ENCODE measurements at regions not wholly inside any gene's neighbourhood (a gene's known extent, or its start where the extent isn't known, plus 50 kb on each side); places are given as distances from the start of the nearest gene placed in this dataset.

DNA sequence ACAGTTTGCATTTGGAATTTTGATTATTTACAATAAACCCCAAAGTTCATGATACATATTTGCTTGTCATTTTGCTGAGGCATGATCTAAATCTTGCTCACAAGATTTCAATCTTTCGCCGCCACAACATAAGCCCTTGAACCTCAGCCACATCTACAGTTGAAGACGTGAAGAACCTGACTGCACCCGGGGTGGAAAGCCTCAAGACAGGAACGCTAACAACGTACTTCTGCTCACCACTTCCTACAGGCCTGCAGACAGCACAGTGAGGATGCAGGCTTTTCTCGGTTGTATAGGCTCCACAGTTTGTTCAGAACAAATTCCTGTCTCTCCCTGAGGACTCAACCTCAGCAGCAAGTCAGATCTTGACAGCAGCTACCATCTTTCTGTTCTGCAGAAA, 393.8 kb upstream of the PRKCQ start (continued):
- TF ChIP-seq ZNF626 (tag by site-specific recombination; IDR thresholded peaks at IDR 0.05) (no peak), ZNF701 (tag by site-specific recombination; IDR thresholded peaks at IDR 0.05) (no peak), ZNF221 (tag by site-specific recombination; IDR thresholded peaks at IDR 0.05; ENCODE audit: borderline replicate concordance) (no peak), ZNF433 (tag by site-specific recombination; IDR thresholded peaks at IDR 0.05; ENCODE audit: low read depth) (no peak), ZNF132 (tag by site-specific recombination; IDR thresholded peaks at IDR 0.05; ENCODE audit: borderline replicate concordance) (no peak)

DNA sequence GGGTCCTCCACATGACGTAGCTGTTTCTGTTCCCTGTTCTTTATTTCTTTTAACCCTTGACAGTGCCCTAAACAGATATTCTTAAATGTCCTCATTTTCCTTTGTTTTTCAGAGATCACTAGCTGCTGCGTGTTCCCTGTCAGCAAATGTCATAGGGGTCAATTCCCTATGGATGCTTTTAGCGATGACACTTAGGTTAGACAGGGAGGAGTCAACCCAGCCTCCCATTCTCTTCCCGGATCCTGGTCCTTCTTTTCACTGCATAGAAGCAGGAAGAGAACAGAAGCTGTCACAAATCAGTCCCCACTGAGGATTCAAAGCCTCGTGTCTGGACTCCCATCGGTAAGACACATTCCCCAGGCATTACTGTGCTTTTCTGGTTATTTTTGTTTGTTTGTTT, 392.1 kb upstream of the PRKCQ start:
- Histone ChIP-seq H3K4me3 (ENCODE audit: low read depth, low read length) (no peak overlapping the region), H3K4me1 (ENCODE audit: control insufficient read depth, insufficient read depth, low read length) (no peaks in the 10 kb centered on the region), H3K36me3 (ENCODE audit: control insufficient read depth in 2 of 2, insufficient read depth in 1 of 2, low read length in 2 of 2) (no peaks in the 10 kb centered on the region), H3K27ac (ENCODE audit: extremely low read depth, low read depth, low read length) (no peak overlapping the region), H3K9me3 (ENCODE audit: control insufficient read depth, insufficient read depth, low read depth, low read length) (no peaks in the 10 kb centered on the region)
- ChIA-PET POLR2A (no interaction called here), CTCF (interaction anchor here (0.9 kb wide), 1 partner anchor 54 kb away, joined by 3 read pairs; no protein-coding TSS in a partner anchor)
- TF ChIP-seq ZNF10 (tag by site-specific recombination; IDR thresholded peaks at IDR 0.05) (no peak), ZBTB48 (tag by site-specific recombination; IDR thresholded peaks at IDR 0.05) (no peak), ZNF394 (tag by site-specific recombination; IDR thresholded peaks at IDR 0.05; ENCODE audit: borderline replicate concordance) (no peak), ZBTB17 (tag by site-specific recombination; IDR thresholded peaks at IDR 0.05) (no peak), FEZF1 (tag by site-specific recombination; IDR thresholded peaks at IDR 0.05) (no peak), ZNF132 (tag by site-specific recombination; IDR thresholded peaks at IDR 0.05; ENCODE audit: borderline replicate concordance) (no peak), ZNF610 (tag by site-specific recombination; IDR thresholded peaks at IDR 0.05; ENCODE audit: borderline replicate concordance) (no peak), BCL11B (tag by site-specific recombination; IDR thresholded peaks at IDR 0.05; ENCODE audit: low read depth) (no peak), ZNF48 (tag by site-specific recombination; IDR thresholded peaks at IDR 0.05) (no peak), ZNF37A (tag by site-specific recombination; IDR thresholded peaks at IDR 0.05) (no peak), ZNF473 (tag by site-specific recombination; IDR thresholded peaks at IDR 0.05) (no peak)
- TF ChIP-seq, protein P1, sequence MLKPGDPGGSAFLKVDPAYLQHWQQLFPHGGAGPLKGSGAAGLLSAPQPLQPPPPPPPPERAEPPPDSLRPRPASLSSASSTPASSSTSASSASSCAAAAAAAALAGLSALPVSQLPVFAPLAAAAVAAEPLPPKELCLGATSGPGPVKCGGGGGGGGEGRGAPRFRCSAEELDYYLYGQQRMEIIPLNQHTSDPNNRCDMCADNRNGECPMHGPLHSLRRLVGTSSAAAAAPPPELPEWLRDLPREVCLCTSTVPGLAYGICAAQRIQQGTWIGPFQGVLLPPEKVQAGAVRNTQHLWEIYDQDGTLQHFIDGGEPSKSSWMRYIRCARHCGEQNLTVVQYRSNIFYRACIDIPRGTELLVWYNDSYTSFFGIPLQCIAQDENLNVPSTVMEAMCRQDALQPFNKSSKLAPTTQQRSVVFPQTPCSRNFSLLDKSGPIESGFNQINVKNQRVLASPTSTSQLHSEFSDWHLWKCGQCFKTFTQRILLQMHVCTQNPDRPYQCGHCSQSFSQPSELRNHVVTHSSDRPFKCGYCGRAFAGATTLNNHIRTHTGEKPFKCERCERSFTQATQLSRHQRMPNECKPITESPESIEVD (tag by site-specific recombination; IDR thresholded peaks at IDR 0.05) = no peak
- TF ChIP-seq, protein P2, sequence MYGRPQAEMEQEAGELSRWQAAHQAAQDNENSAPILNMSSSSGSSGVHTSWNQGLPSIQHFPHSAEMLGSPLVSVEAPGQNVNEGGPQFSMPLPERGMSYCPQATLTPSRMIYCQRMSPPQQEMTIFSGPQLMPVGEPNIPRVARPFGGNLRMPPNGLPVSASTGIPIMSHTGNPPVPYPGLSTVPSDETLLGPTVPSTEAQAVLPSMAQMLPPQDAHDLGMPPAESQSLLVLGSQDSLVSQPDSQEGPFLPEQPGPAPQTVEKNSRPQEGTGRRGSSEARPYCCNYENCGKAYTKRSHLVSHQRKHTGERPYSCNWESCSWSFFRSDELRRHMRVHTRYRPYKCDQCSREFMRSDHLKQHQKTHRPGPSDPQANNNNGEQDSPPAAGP (tag by site-specific recombination; IDR thresholded peaks at IDR 0.05) = no peak
- TF ChIP-seq, protein P3, sequence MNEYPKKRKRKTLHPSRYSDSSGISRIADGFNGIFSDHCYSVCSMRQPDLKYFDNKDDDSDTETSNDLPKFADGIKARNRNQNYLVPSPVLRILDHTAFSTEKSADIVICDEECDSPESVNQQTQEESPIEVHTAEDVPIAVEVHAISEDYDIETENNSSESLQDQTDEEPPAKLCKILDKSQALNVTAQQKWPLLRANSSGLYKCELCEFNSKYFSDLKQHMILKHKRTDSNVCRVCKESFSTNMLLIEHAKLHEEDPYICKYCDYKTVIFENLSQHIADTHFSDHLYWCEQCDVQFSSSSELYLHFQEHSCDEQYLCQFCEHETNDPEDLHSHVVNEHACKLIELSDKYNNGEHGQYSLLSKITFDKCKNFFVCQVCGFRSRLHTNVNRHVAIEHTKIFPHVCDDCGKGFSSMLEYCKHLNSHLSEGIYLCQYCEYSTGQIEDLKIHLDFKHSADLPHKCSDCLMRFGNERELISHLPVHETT (tag by site-specific recombination; IDR thresholded peaks at IDR 0.05) = no peak
- TF ChIP-seq, protein P4, sequence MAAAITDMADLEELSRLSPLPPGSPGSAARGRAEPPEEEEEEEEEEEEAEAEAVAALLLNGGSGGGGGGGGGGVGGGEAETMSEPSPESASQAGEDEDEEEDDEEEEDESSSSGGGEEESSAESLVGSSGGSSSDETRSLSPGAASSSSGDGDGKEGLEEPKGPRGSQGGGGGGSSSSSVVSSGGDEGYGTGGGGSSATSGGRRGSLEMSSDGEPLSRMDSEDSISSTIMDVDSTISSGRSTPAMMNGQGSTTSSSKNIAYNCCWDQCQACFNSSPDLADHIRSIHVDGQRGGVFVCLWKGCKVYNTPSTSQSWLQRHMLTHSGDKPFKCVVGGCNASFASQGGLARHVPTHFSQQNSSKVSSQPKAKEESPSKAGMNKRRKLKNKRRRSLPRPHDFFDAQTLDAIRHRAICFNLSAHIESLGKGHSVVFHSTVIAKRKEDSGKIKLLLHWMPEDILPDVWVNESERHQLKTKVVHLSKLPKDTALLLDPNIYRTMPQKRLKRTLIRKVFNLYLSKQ (tag by site-specific recombination; IDR thresholded peaks at IDR 0.05; ENCODE audit: borderline replicate concordance) = no peak

All from HEK293 (cell line).